Stimulated activated CD8-positive, alpha-beta memory T cell treated with anti-CD3 and anti-CD28 coated beads, Interleukin-4, amount 100 ng/mL, for 1 hour (primary cell): ENCODE measurements at regions not wholly inside any gene's neighbourhood (a gene's known extent, or its start where the extent isn't known, plus 50 kb on each side); places are given as distances from the start of the nearest gene placed in this dataset.

Source experiments
- DNase-seq, 2 donors: peaks; one replicate each; pipeline ENCODE4 v3.0.0-alpha.2; 2020; ENCODE audit warnings: low read depth in 2 of 2, low spot score in 1 of 2

DNA sequence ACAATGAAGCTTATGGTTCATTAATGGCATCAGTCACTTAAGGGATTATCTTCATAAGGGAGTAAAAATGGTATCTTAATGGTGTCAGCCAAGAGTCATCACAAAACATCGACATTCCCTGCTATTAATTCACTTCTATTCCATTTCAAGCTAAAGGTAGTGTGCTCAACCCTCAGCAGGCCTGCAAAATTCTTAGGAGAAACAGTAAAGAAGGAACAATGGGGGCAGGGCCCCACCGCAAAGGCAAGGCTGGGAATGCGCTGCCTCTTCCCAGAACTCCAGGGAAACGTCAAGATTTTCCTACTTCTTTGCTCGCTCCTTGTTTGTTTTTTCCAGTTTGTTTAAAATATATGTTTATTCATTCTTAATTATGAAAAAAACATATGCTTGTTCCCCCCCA lies 187.3 kb upstream of the TSC22D2 start:
- no peak for DNase-seq

DNA sequence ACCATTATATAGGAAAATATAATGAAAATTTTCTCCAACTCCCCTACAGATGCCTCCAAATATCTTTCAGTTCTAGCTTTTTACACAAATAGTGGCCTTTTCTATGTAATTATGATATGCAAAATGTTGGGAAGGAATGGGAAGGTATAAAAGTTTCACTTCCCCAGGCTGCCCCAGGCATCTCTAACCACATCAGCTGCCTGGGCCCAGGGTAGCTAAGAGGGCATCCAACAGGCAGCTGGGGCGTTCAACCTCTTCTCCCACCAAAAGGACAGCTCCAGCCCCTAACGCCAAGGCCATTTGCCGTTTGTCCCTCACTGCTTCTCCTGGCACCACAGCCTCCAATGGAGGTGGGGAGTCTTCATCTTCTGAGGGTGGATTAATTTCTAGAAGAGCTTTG lies 188.1 kb upstream of the TSC22D2 start:
- DNase-seq = no peak

- no peak for DNase-seq
Measured at GRCh38 chr3:150218841-150219240, 189.3 kb upstream of the TSC22D2 start.

DNA sequence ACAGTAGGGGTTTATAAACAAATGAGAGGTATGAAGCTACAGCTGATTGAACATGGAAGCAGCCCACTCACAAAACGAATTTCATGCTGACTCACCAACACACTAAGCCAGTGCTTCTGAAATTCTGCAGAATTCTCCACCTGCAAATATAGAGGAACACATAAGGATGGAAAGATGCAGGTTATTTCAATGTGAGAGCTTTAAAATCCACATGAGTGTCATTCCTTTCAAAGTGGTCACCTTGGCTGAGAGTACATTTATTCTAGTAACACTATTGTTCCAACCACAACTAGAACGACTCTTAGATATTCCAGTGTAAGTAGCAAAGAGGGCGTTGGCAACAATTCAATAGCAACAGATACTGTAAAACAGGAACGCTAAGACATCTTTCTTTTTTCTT lies 189.9 kb upstream of the TSC22D2 start:
- no peak for DNase-seq

GRCh38 chr3:150217691-150218090 lies 190.4 kb upstream of the TSC22D2 start:
- no peak for DNase-seq

GRCh38 chr3:150216866-150217600 lies 191.1 kb upstream of the TSC22D2 start:
- no peak for DNase-seq

DNA sequence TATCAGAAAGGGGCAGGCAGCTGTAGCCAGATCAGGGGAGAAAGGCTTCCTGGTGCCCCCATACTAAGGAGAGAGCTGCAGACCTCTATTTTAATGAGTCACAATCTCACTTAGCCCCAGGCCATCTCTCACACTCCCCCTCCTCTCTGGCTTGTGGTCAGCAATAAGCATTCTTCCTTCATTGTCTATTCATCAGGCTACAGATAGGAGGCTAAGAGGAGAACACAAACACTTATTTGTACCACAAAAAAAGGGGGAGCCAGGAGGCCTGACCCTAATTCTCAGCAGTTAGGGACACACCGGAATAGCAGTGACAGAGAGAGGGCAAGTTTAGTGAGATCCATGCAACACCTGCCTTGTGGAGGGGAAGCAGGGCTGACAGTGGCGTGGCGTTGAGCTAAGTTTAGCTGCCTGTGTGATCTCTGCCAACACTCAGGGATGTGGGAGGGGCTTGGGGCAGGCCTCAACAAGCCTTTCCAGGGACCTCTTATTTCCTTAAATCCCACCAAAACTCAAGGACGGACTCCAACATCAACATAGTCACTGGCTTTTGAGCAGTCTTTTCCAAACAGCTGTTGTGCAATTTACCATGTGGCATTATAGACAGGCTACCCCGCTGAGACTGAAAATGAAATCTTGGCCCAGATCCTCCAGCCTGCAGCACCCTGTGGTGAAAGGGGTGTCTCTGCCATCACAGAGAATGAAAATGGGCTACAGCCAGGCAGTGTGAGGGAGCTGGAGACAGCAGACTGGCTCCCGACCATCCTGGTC lies 191.9 kb upstream of the TSC22D2 start:
- no peak for DNase-seq

DNA sequence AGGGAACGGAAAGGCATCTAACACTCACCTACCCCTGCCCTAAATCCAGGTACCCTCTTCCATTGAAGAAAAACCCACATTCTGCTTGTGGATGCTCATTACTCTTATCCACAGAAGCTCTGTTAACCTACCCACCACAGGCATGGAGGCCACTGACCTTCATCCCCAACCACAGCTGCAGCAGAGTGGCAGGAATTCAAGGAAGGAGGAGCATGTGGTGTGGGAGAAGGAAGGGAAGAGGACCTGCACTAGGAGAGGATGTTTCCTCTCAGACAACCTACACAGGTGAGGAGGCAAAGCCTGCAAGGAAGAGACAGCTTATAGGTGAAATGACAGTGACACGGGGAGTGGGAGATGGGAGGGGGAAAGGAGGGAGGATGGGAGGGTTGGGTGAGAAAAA lies 192.5 kb upstream of the TSC22D2 start:
- no peak for DNase-seq

GRCh38 chr3:150213577-150213976 lies 194.5 kb upstream of the TSC22D2 start:
- DNase-seq = no peak

GRCh38 chr3:150210461-150211110 lies 197.5 kb upstream of the TSC22D2 start:
- DNase-seq = no peak

- no peak for DNase-seq
Measured at GRCh38 chr3:150203273-150203672, 204.8 kb upstream of the TSC22D2 start.

- no peak for DNase-seq
Measured at GRCh38 chr3:150202711-150203110, 205.4 kb upstream of the TSC22D2 start.

GRCh38 chr3:150194957-150195356 lies 213.1 kb upstream of the TSC22D2 start:
- no peak for DNase-seq

GRCh38 chr3:150194513-150194912 lies 213.6 kb upstream of the TSC22D2 start:
- no peak for DNase-seq

GRCh38 chr3:150184426-150185071 lies 213.9 kb upstream of the PFN2 start:
- DNase-seq = no peak

DNA sequence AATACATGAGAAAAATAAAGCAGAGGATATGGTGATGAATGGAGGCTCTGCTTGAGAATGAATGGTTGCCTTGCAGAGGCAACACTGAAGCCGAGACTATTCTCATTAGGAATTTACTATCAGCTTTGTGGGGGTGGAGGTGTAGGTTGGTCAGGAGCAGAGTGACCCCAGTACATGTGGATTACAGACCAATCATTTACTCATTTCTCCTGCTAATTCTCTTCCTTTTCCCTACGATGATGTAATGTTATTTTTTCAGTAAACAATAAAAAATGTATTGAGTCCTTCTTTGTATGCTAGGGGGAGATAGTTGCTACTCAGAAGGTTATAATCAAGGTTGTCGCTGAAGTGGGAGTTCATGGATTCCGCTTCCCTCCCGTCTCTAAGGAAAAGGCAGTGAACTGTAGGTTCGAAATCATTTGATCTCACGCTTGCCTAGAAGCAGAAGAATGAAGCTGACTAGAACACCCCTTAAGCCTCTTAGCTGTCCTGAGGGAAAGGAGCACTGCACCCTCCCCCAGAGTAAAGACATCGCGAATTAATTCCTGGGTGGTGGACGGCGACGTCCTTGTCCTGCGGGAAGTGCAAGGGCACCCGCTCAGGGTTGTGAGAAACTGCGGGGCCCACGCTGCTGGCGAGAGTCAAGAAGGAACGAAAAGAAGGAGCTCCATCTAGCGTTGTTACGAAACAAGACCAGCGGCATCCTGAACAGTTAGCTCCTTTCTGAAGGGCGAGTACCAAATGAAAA lies 213.2 kb upstream of the PFN2 start:
- DNase-seq = peak; percentile 2 to 7

DNA sequence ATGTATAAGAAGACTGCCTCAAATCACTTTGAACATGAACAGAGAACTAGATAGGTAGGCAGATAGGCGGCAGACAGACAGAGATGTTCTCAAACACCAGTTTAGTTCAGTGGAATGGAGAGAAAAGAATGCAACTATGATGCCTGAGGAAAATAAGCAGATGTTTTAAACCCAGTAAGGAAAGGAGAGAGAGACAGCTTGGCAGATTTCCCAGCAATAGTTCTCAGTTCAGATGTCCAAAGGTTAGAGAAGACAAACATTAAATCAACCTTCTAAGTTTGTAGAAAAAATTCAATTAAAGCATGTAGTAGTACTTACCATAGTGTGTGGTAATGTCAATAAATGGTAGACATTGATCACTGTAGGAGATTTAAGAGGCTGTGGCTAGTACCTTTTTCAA lies 209.6 kb upstream of the PFN2 start:
- DNase-seq = no peak

DNA sequence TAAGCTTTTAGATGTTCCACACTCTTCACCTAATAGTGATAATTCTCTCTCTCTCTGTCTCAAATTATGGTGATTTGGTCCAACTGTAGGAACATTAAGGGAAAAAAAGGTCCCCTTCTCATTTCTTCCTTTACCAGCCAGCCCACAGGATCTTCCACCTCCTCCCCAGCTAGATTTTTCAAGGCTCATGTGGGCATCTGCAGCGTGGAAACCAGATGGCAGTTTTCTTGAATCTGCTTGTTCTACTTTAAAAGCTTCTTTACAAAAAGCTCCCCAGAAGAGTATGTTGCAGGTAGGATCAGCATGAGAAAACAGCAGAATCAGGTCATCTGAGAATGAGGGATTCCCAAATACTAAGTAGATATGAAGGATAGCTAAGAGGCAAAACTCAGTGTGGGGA lies 208.6 kb upstream of the PFN2 start:
- no peak for DNase-seq

DNA sequence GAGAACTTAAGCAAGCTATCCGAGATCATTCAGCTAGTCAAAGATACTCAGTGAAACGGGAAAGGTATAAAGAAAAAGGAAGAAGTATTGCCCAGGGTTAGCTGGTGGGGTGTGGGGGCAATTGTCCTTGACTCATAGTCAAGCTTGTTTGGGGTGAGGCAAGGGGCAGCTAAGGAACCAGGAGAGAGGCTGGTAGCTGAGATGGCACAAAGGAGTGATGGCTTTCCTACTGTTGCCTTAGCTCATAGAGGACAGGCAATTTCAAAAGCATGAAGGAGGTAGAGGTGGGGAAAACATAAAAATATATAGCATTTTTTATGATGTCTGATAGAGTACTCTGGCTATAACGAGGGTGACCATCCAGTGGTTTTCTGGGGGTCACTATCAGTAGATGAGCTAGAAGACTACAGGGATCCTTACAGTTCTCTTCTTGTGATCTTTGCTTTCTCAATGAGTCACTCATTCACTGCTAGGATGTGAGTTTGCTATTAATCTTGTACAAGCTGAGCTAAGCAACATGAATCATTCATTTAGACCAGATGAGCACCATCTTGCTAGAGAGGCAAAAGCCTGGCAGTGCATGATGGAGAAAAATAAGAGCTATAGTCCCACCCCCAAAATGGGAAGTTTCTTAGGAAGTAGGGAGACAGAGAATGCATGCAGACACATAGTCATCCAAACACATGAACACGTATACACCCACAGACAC lies 207.1 kb upstream of the PFN2 start:
- no peak for DNase-seq

DNA sequence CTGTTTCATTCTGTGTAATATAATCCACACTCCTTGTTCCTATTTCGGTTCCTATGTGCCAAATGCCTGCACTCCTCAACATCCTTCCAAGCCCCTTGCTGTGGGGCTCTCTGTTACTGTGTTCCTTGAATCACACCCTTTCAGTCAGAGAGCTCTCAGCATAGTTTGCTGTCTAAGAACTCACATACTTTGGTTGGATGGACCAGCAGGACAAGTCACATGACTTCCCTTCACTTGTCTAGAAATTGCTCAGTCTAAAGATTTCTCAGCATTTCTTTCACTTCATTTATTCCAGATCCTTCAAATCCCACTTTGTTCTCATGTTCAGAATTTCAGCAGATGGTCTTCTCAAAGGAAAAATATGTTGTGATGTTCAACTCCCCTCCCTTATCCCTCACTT lies 203.5 kb upstream of the PFN2 start:
- DNase-seq = no peak
